ENCODE measurements at regions not wholly inside any gene's neighbourhood (a gene's known extent, or its start where the extent isn't known, plus 50 kb on each side); places are given as distances from the start of the nearest gene placed in this dataset.

DNA sequence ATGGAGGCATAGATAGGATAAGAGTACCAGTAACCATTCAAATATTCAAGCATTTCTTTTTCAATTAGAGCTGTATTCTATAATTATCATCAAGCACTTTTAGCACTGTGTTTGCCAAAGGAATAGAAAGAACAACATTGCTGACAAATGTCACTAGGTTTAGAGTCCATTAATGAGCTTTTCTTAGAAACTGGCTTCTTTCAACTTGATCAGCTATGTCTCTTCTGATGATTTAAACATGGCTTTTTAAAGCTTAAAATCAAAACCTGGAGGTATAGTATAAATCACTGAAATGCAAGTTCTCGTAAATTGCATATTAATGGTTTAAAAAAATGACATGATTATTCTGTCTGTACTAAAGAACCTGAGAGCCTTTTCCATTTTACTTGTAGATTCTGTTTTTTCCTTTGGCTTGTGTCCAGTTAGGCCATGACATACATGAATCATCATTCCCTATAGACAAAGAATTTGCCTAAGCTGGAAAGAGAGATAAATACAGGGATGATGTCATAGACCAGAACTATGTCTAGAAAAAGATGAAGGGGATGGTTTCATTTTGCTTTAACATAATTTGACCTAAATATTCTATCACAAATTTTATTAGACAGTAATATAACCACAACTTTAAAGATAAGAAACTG lies 340.1 kb upstream of the CTSO start:
- no peak for TF ChIP-seq EP300 (IDR thresholded peaks at IDR 0.05)
- TF ChIP-seq, protein P1, sequence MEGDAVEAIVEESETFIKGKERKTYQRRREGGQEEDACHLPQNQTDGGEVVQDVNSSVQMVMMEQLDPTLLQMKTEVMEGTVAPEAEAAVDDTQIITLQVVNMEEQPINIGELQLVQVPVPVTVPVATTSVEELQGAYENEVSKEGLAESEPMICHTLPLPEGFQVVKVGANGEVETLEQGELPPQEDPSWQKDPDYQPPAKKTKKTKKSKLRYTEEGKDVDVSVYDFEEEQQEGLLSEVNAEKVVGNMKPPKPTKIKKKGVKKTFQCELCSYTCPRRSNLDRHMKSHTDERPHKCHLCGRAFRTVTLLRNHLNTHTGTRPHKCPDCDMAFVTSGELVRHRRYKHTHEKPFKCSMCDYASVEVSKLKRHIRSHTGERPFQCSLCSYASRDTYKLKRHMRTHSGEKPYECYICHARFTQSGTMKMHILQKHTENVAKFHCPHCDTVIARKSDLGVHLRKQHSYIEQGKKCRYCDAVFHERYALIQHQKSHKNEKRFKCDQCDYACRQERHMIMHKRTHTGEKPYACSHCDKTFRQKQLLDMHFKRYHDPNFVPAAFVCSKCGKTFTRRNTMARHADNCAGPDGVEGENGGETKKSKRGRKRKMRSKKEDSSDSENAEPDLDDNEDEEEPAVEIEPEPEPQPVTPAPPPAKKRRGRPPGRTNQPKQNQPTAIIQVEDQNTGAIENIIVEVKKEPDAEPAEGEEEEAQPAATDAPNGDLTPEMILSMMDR (IDR thresholded peaks at IDR 0.05) = no peak
